ENCODE measurements at regions not wholly inside any gene's neighbourhood (a gene's known extent, or its start where the extent isn't known, plus 50 kb on each side); places are given as distances from the start of the nearest gene placed in this dataset.

GRCh38 chr2:120921457-120921856 lies 185.8 kb downstream of the GLI2 start:
- CTCF ChIA-PET, result no interaction called here

GRCh38 chr2:120922571-120923332 lies 187.1 kb downstream of the GLI2 start:
- Histone ChIP-seq H3K27me3 (ENCODE audit: control insufficient read depth, insufficient read depth, low read length) (no peaks in the 10 kb centered on the region), H3K4me3 (ENCODE audit: low read depth, low read length) (no peak overlapping the region), H3K36me3 (ENCODE audit: control insufficient read depth, insufficient read depth, low read length) (peaks cover 5% of the 10 kb centered on the region)
- TF ChIP-seq CTCF (IDR thresholded peaks at IDR 0.05; ENCODE audit: insufficient read depth, low read depth, low read length), result no peak
- CTCF ChIA-PET, result no interaction called here
- POLR2A ChIA-PET, result no interaction called here
- DNase-seq (ENCODE audit: low read depth), result no peak

More at GRCh38 chr2:120921457-120921856, 185.8 kb downstream of the GLI2 start:
- POLR2A ChIA-PET, result no interaction called here
- Histone ChIP-seq H3K4me3 (ENCODE audit: low read depth, low read length) (no peak overlapping the region), H3K27me3 (ENCODE audit: control insufficient read depth, insufficient read depth, low read length) (no peaks in the 10 kb centered on the region), H3K36me3 (ENCODE audit: control insufficient read depth, insufficient read depth, low read length) (peaks cover 2% of the 10 kb centered on the region)
- no peak for DNase-seq (ENCODE audit: low read depth)
- TF ChIP-seq CTCF (IDR thresholded peaks at IDR 0.05; ENCODE audit: insufficient read depth, low read depth, low read length), result no peak

DNA sequence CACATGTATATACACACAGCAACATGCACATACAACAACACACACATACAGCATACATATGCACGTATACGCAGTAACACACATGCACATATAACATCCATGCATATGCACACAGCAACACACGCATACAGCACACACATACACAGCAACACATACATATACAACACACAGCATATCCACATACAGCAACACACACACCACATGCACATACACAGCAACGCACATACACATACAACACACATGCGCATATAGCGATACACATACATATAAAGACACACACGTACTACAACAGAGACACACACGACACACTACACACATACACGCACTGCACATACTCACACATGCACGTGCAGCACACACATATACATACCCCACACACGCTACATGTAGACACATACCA lies 187.8 kb downstream of the GLI2 start:
- TF ChIP-seq CTCF (IDR thresholded peaks at IDR 0.05; ENCODE audit: insufficient read depth, low read depth, low read length), result no peak
- Histone ChIP-seq H3K27me3 (ENCODE audit: control insufficient read depth, insufficient read depth, low read length) (no peaks in the 10 kb centered on the region), H3K36me3 (ENCODE audit: control insufficient read depth, insufficient read depth, low read length) (peaks cover 7% of the 10 kb centered on the region), H3K4me3 (ENCODE audit: low read depth, low read length) (no peak overlapping the region)
- ChIA-PET CTCF (no interaction called here), POLR2A (no interaction called here)
- no peak for DNase-seq (ENCODE audit: low read depth)

GRCh38 chr2:120924924-120925323 lies 189.3 kb downstream of the GLI2 start:
- no peaks in the 10 kb centered on the region for H3K27me3 ChIP-seq (ENCODE audit: control insufficient read depth, insufficient read depth, low read length)
- no peak for TF ChIP-seq CTCF (IDR thresholded peaks at IDR 0.05; ENCODE audit: insufficient read depth, low read depth, low read length)
- CTCF ChIA-PET, result no interaction called here
- H3K4me3 ChIP-seq (ENCODE audit: low read depth, low read length), result no peak overlapping the region
- no peak for DNase-seq (ENCODE audit: low read depth)
- POLR2A ChIA-PET, result no interaction called here
- peaks cover 7% of the 10 kb centered on the region for H3K36me3 ChIP-seq (ENCODE audit: control insufficient read depth, insufficient read depth, low read length)

- CTCF ChIA-PET, result interaction anchor here (1.6 kb wide), 1 partner anchor 9 kb away, joined by 4 read pairs; no protein-coding TSS in a partner anchor
- no peak for DNase-seq (ENCODE audit: low read depth)
- POLR2A ChIA-PET, result no interaction called here
- no peak overlapping the region for H3K4me3 ChIP-seq (ENCODE audit: low read depth, low read length)
- H3K36me3 ChIP-seq (ENCODE audit: control insufficient read depth, insufficient read depth, low read length), result peaks cover 11% of the 10 kb centered on the region
- no peak for TF ChIP-seq CTCF (IDR thresholded peaks at IDR 0.05; ENCODE audit: insufficient read depth, low read depth, low read length)
- no peaks in the 10 kb centered on the region for H3K27me3 ChIP-seq (ENCODE audit: control insufficient read depth, insufficient read depth, low read length)
Measured at GRCh38 chr2:120926463-120927264, 191.0 kb downstream of the GLI2 start.

Data from BJ (cell line).